B cell (primary cell): ENCODE measurements at regions not wholly inside any gene's neighbourhood (a gene's known extent, or its start where the extent isn't known, plus 50 kb on each side); places are given as distances from the start of the nearest gene placed in this dataset.

Experiments used
- ATAC-seq: fragments of 200-7000 bp; cut with Tn5 transposase; one replicate; pipeline ENCODE4 v1.10.0; 2021; ENCODE audit warnings: low read depth, mild to moderate bottlenecking, moderate number of reproducible peaks, moderate library complexity
- CTCF ChIA-PET: fragments of 350-600 bp; sonication (Branson Sonifier 250); formaldehyde crosslinking; loops from one replicate; lab custom pipeline; 2021; ENCODE audit warnings: antibody characterized with exemption, inconsistent platforms; lab: Charles Lee
- POLR2A ChIA-PET: fragments of 350-600 bp; sonication (Branson Sonifier 250); formaldehyde crosslinking; loops from one replicate; lab custom pipeline; 2021; ENCODE audit warnings: antibody characterized with exemption; lab: Charles Lee
- DNase-seq: peaks from one replicate; pipeline ENCODE4 v3.0.0; 2013
- H2AFZ ChIP-seq: 2 replicates; pipeline ENCODE4 v1.6.1; 2012; ENCODE audit warnings: mild to moderate bottlenecking, low read depth, low read length; ENCODE audit not compliant: insufficient read depth, poor library complexity, severe bottlenecking
- H3K27ac ChIP-seq, 2 donors: 1 replicate in 1 of 2; 2 replicates in 1 of 2; pipeline ENCODE4 v1.5.1; 2012 to 2013; ENCODE audit warnings: low read length in 2 of 2, mild to moderate bottlenecking in 2 of 2, moderate library complexity in 1 of 2
- H3K27me3 ChIP-seq, 4 experiments: fragments of 200-600 bp in 1 of 4; sonication (generic) in 1 of 4; replicated peaks in 1 of 4; 1 replicate in 2 of 4; 2 replicates in 2 of 4; pipeline versions ENCODE4 v1.6.1 to v1.7.0; 2013 to 2016; ENCODE audit warnings: low read length in 3 of 4, mild to moderate bottlenecking in 2 of 4, mixed read lengths in 1 of 4, moderate library complexity in 1 of 4; ENCODE audit not compliant: insufficient read depth in 4 of 4, control insufficient read depth in 3 of 4; ENCODE audit errors: control extremely low read depth in 1 of 4
- H3K36me3 ChIP-seq, 2 experiments: replicated peaks in 1 of 2; 1 replicate in 1 of 2; 2 replicates in 1 of 2; pipeline versions ENCODE4 v1.6.1 to v1.7.1; 2013; ENCODE audit warnings: low read length in 1 of 2; ENCODE audit not compliant: insufficient read depth in 2 of 2, control insufficient read depth in 1 of 2; ENCODE audit errors: control extremely low read depth in 1 of 2, extremely low read depth in 1 of 2
- H3K4me1 ChIP-seq, 2 donors: fragments of 200-600 bp in 1 of 2; sonication (generic) in 1 of 2; 1 replicate in 1 of 2; 2 replicates in 1 of 2; pipeline versions ENCODE4 v1.5.1 to v1.6.1; 2013 to 2017; ENCODE audit warnings: low read length in 2 of 2; ENCODE audit not compliant: control insufficient read depth in 2 of 2, insufficient read depth in 2 of 2
- H3K4me2 ChIP-seq: replicated peaks from 2 replicates; pipeline ENCODE3; 2012; ENCODE audit warnings: mild to moderate bottlenecking, low read depth, low read length; ENCODE audit not compliant: poor library complexity, severe bottlenecking
- H3K4me3 ChIP-seq, 5 experiments: fragments of 200-600 bp in 1 of 5; sonication (generic) in 1 of 5; 1 replicate in 3 of 5; 2 replicates in 2 of 5; pipeline versions ENCODE4 v1.5.1 to v1.7.0; 2011 to 2016; ENCODE audit warnings: low read length in 4 of 5, mild to moderate bottlenecking in 4 of 5, low read depth in 2 of 5, control low read depth in 1 of 5, moderate library complexity in 1 of 5; ENCODE audit not compliant: insufficient read depth in 1 of 5; ENCODE audit errors: control extremely low read depth in 1 of 5, extremely low read depth in 1 of 5
- H3K79me2 ChIP-seq: fragments of 200-600 bp; sonication (generic); one replicate; pipeline ENCODE4 v1.6.0; 2016; ENCODE audit warnings: low read length; ENCODE audit not compliant: control insufficient read depth, insufficient read depth
- H3K9ac ChIP-seq: fragments of 200-600 bp; sonication (generic); 2 replicates; pipeline ENCODE4 v1.6.1; 2017; ENCODE audit warnings: mild to moderate bottlenecking, low read length, moderate library complexity
- H3K9me3 ChIP-seq, 3 donors: one replicate each; pipeline versions ENCODE4 v1.6.1 to v1.7.1; 2013; ENCODE audit warnings: low read length in 2 of 3; ENCODE audit not compliant: control insufficient read depth in 2 of 3, insufficient read depth in 1 of 3; ENCODE audit errors: control extremely low read depth in 1 of 3
- H4K20me1 ChIP-seq: 2 replicates; pipeline ENCODE4 v1.6.0; 2012; ENCODE audit warnings: mild to moderate bottlenecking, low read length; ENCODE audit not compliant: insufficient read depth, control insufficient read depth, poor library complexity, severe bottlenecking
- H3K27ac Mint-ChIP-seq: one replicate; pipeline ENCODE4 v1.8.0; 2021; ENCODE audit warnings: mixed read lengths
- H3K27me3 Mint-ChIP-seq: one replicate; pipeline ENCODE4 v1.8.0; 2021; ENCODE audit warnings: mixed read lengths
- H3K4me1 Mint-ChIP-seq: one replicate; pipeline ENCODE4 v1.8.0; 2021; ENCODE audit warnings: mixed read lengths
- H3K4me3 Mint-ChIP-seq: one replicate; pipeline ENCODE4 v1.8.0; 2021; ENCODE audit warnings: mixed read lengths
- H3K9me3 Mint-ChIP-seq: one replicate; pipeline ENCODE4 v1.8.0; 2022; ENCODE audit warnings: mixed read lengths; ENCODE audit not compliant: insufficient read depth
- EZH2 ChIP-seq: IDR thresholded peaks from 2 replicates; pipeline ENCODE4 v1.6.1; 2012; ENCODE audit warnings: borderline replicate concordance, low read depth, mild to moderate bottlenecking, moderate library complexity, low read length; ENCODE audit not compliant: insufficient read depth, poor library complexity, severe bottlenecking
- WGBS: methylation state at CpG from one replicate; pipeline ENCODE4 v1.1.5; 2013; ENCODE audit warnings: missing lambda C conversion rate; ENCODE audit not compliant: insufficient coverage; 5-methylcytosine and 5-hydroxymethylcytosine counted together
- intact Hi-C: fragments of 100-400 bp; cut with micrococcal nuclease; formaldehyde crosslinking; loops from one replicate; pipeline ENCODE4 v1.10.0; 2022
- TF ChIP-seq, protein P1 (sequence below): fragments of 200-600 bp; IDR thresholded peaks from one replicate; pipeline ENCODE4 v1.8.0; 2022; ENCODE audit warnings: antibody characterized with exemption, mild to moderate bottlenecking

DNA sequence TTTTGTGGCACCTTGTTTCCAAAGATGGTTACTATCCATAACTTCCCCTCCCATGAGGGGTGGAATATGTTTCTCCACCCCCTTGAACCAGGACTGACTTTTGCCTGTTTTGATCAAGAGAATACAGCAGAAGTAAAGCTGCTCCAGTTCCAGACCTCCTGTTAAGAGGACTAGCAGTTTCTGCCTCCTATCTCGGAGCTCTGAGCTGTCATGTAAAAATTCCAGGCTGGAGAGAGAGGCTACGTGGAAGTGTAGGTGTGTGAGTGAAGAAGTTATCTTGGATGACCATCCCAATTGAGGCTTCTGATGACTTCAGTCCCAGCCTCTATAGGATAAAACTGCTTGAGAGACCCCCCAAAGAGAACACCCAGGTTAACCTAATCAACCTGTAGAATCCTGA, 511.7 kb upstream of the IMPG1 start:
- Histone ChIP-seq H4K20me1 (no peaks in the 10 kb centered on the region), H3K79me2 (no peaks in the 10 kb centered on the region), H3K4me3 (no peak overlapping the region), H3K9me3 (no peaks in the 10 kb centered on the region), H3K27ac (no peak overlapping the region), H3K36me3 (no peaks in the 10 kb centered on the region), H3K4me1 (no peaks in the 10 kb centered on the region), H3K9ac (no peak overlapping the region), H3K4me2 (no peak overlapping the region), H3K27me3 (no peaks in the 10 kb centered on the region), H2AFZ (no peak overlapping the region)
- Mint-ChIP-seq H3K4me1 (no peaks in the 10 kb centered on the region), H3K27ac (no peak overlapping the region), H3K4me3 (no peak overlapping the region), H3K9me3 (no peaks in the 10 kb centered on the region), H3K27me3 (no peaks in the 10 kb centered on the region)
- ATAC-seq (no peak), DNase-seq (no peak)
- intact Hi-C loops: no loop called here
- CTCF ChIA-PET: no interaction called here
- no peak for TF ChIP-seq EZH2
- TF ChIP-seq, protein P1, sequence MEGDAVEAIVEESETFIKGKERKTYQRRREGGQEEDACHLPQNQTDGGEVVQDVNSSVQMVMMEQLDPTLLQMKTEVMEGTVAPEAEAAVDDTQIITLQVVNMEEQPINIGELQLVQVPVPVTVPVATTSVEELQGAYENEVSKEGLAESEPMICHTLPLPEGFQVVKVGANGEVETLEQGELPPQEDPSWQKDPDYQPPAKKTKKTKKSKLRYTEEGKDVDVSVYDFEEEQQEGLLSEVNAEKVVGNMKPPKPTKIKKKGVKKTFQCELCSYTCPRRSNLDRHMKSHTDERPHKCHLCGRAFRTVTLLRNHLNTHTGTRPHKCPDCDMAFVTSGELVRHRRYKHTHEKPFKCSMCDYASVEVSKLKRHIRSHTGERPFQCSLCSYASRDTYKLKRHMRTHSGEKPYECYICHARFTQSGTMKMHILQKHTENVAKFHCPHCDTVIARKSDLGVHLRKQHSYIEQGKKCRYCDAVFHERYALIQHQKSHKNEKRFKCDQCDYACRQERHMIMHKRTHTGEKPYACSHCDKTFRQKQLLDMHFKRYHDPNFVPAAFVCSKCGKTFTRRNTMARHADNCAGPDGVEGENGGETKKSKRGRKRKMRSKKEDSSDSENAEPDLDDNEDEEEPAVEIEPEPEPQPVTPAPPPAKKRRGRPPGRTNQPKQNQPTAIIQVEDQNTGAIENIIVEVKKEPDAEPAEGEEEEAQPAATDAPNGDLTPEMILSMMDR: no peak
- 60% methylated on average over 1 of the region's 2 CpGs for WGBS
- POLR2A ChIA-PET: no interaction called here

DNA sequence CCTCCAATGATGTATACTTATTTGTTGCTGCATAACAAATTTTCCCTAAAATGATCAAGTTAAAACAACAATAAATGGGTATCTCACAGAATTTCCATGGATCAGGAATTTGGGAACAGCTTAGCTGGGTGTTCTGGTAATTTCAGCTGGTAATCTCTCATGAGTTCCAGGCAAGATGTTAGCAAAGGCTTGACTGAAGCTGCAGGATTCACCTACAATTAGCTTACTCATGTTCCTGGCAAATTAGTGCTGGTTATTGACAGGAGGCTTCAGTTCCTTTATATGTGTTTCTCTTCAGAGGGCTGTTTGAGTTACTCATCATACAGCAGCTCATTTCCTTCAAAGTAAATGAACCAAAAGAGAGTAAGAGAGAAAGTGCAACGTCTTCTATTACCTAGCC, 506.3 kb upstream of the IMPG1 start:
- DNase-seq (no peak), ATAC-seq (no peak)
- Histone ChIP-seq H3K4me1 (no peaks in the 10 kb centered on the region), H3K4me3 (no peak overlapping the region), H3K4me2 (no peak overlapping the region), H3K27me3 (no peaks in the 10 kb centered on the region), H3K79me2 (no peaks in the 10 kb centered on the region), H3K36me3 (no peaks in the 10 kb centered on the region), H3K27ac (no peak overlapping the region), H3K9ac (no peak overlapping the region), H2AFZ (no peak overlapping the region), H4K20me1 (no peaks in the 10 kb centered on the region), H3K9me3 (no peaks in the 10 kb centered on the region)
- no peaks in the 10 kb centered on the region for H3K4me1 Mint-ChIP-seq
- TF ChIP-seq, protein P1: no peak
- TF ChIP-seq EZH2: no peak
- intact Hi-C loops: no loop called here
- ChIA-PET CTCF (no interaction called here), POLR2A (no interaction called here)
- H3K27ac Mint-ChIP-seq: no peak overlapping the region
- no peaks in the 10 kb centered on the region for H3K27me3 Mint-ChIP-seq
- H3K4me3 Mint-ChIP-seq: no peak overlapping the region
- H3K9me3 Mint-ChIP-seq: no peaks in the 10 kb centered on the region
- WGBS: no CpG with 5 or more reads among the region's 1 CpG
